DND-41 (cell line): ENCODE measurements at regions not wholly inside any gene's neighbourhood (a gene's known extent, or its start where the extent isn't known, plus 50 kb on each side); places are given as distances from the start of the nearest gene placed in this dataset.

Source experiments
- ATAC-seq: fragments of 200-7000 bp; cut with Tn5 transposase; 3 replicates; pipeline ENCODE4 v1.9.1; 2021; ENCODE audit warnings: low read depth; ENCODE audit not compliant: insufficient read depth
- DNase-seq: peaks from one replicate; pipeline ENCODE4 v3.0.0-alpha.2; 2020
- H2AFZ ChIP-seq: 2 replicates; pipeline ENCODE4 v1.6.0; 2012; ENCODE audit warnings: low read depth, low read length
- H3K27ac ChIP-seq: 2 replicates; pipeline ENCODE4 v1.5.1; 2012; ENCODE audit warnings: low read length, inconsistent platforms
- H3K27me3 ChIP-seq: fragments of 200-600 bp; sonication (generic); 2 replicates; pipeline ENCODE4 v1.6.0; 2012; ENCODE audit warnings: low read length, mild to moderate bottlenecking, inconsistent platforms; ENCODE audit not compliant: insufficient read depth, poor library complexity
- H3K36me3 ChIP-seq: 2 replicates; pipeline ENCODE4 v1.5.1; 2012; ENCODE audit warnings: low read length, inconsistent platforms; ENCODE audit not compliant: insufficient read depth
- H3K4me1 ChIP-seq: 2 replicates; pipeline ENCODE4 v1.5.1; 2012; ENCODE audit warnings: mild to moderate bottlenecking, low read length; ENCODE audit not compliant: insufficient read depth
- H3K4me2 ChIP-seq: 2 replicates; pipeline ENCODE4 v1.6.0; 2012; ENCODE audit warnings: mild to moderate bottlenecking, moderate library complexity, low read length, inconsistent platforms; ENCODE audit not compliant: insufficient read depth
- H3K4me3 ChIP-seq, 2 experiments: fragments of 200-600 bp in 1 of 2; shearing (Covaris generic) in 1 of 2; 2 replicates each; pipeline ENCODE4 v1.5.1; 2012 to 2016; ENCODE audit warnings: inconsistent platforms in 2 of 2, low read length in 2 of 2, mild to moderate bottlenecking in 2 of 2, low read depth in 1 of 2, moderate library complexity in 1 of 2
- H3K79me2 ChIP-seq: 2 replicates; pipeline ENCODE4 v1.6.0; 2012; ENCODE audit warnings: low read length, inconsistent platforms; ENCODE audit not compliant: insufficient read depth
- H3K9ac ChIP-seq: 2 replicates; pipeline ENCODE4 v1.6.0; 2012; ENCODE audit warnings: low read depth, mild to moderate bottlenecking, inconsistent platforms, low read length, moderate library complexity
- H3K9me3 ChIP-seq: 2 replicates; pipeline ENCODE4 v1.5.1; 2012; ENCODE audit warnings: low read length, moderate library complexity, mild to moderate bottlenecking, inconsistent platforms; ENCODE audit not compliant: insufficient read depth, severe bottlenecking
- H4K20me1 ChIP-seq: 2 replicates; pipeline ENCODE4 v1.6.0; 2012; ENCODE audit warnings: low read length; ENCODE audit not compliant: insufficient read depth
- CTCF ChIP-seq: IDR thresholded peaks from 2 replicates; pipeline ENCODE4 v1.5.1; 2012; ENCODE audit warnings: borderline replicate concordance, low read length, moderate library complexity, mild to moderate bottlenecking; ENCODE audit not compliant: poor library complexity, severe bottlenecking; ENCODE audit errors: extremely low read depth
- EZH2 ChIP-seq: IDR thresholded peaks from 3 replicates; pipeline ENCODE4 v1.6.1; 2012; ENCODE audit warnings: borderline replicate concordance, low read depth, mild to moderate bottlenecking, moderate library complexity, low read length, inconsistent platforms; ENCODE audit not compliant: severe bottlenecking

DNA sequence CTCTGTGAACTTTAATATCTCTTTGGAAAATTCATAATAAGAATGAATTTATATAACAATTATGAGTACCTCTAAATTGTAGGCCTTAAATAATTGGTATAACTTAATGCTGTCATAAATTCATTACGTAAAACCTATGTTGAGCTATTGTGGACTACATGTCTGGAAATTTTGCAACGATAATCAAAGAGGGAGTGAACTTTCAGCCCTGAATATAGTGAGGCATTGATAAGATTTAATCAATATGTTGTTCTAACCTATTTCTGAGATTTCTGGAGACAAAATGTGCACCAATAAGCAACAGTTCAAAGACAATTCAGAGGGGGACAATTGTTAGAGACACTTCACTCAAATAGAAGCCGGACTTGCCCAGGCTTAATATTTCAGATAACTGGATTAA, 499.4 kb downstream of the ELAVL2 start:
- no peaks in the 10 kb centered on the region for H3K27me3 ChIP-seq
- H3K79me2 ChIP-seq: no peaks in the 10 kb centered on the region
- ATAC-seq (no peak), DNase-seq (no peak)
- H3K9me3 ChIP-seq: no peaks in the 10 kb centered on the region
- H4K20me1 ChIP-seq: no peaks in the 10 kb centered on the region
- H3K9ac ChIP-seq: no peak overlapping the region
- TF ChIP-seq CTCF: no peak
- no peak for TF ChIP-seq EZH2
- H3K27ac ChIP-seq: no peak overlapping the region
- no peaks in the 10 kb centered on the region for H3K36me3 ChIP-seq
- H3K4me3 ChIP-seq: no peak overlapping the region
- no peak overlapping the region for H3K4me2 ChIP-seq
- no peak overlapping the region for H2AFZ ChIP-seq
- H3K4me1 ChIP-seq: no peaks in the 10 kb centered on the region

DNA sequence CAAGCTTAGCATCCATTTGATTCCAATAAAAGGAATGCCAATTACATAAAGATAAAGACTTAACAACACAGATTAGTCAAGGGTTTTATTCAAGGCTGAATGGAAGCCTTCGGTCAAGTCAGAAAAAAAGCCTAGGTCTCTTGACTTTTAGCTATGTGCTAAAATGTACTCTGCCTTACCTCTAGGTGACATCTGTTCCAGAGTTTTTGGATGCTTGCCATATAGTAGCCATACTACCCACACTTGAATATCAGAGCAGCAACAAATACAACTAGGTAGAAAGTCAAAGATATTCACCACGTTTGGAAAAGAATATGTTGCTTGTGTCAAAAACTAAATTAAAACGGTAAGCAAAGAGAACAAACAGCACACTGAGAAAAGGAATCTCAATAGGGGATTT, 484.7 kb downstream of the ELAVL2 start:
- H3K27ac ChIP-seq: no peak overlapping the region
- H4K20me1 ChIP-seq: no peaks in the 10 kb centered on the region
- ATAC-seq (no peak), DNase-seq (no peak)
- no peak overlapping the region for H2AFZ ChIP-seq
- no peaks in the 10 kb centered on the region for H3K4me1 ChIP-seq
- no peak overlapping the region for H3K4me2 ChIP-seq
- TF ChIP-seq CTCF (no peak), EZH2 (no peak)
- H3K79me2 ChIP-seq: no peaks in the 10 kb centered on the region
- H3K36me3 ChIP-seq: no peaks in the 10 kb centered on the region
- no peak overlapping the region for H3K4me3 ChIP-seq
- no peak overlapping the region for H3K9ac ChIP-seq
- H3K9me3 ChIP-seq: no peaks in the 10 kb centered on the region
- H3K27me3 ChIP-seq: no peaks in the 10 kb centered on the region

GRCh38 chr9:23342291-23342690, 483.7 kb downstream of the ELAVL2 start:
- no peaks in the 10 kb centered on the region for H3K4me1 ChIP-seq
- H3K27me3 ChIP-seq: no peaks in the 10 kb centered on the region
- H3K4me3 ChIP-seq: no peak overlapping the region
- ATAC-seq (no peak), DNase-seq (no peak)
- no peaks in the 10 kb centered on the region for H3K79me2 ChIP-seq
- no peak overlapping the region for H2AFZ ChIP-seq
- H4K20me1 ChIP-seq: no peaks in the 10 kb centered on the region
- H3K27ac ChIP-seq: no peak overlapping the region
- H3K9me3 ChIP-seq: no peaks in the 10 kb centered on the region
- H3K36me3 ChIP-seq: no peaks in the 10 kb centered on the region
- H3K9ac ChIP-seq: no peak overlapping the region
- TF ChIP-seq EZH2 (no peak), CTCF (no peak)
- no peak overlapping the region for H3K4me2 ChIP-seq

DNA sequence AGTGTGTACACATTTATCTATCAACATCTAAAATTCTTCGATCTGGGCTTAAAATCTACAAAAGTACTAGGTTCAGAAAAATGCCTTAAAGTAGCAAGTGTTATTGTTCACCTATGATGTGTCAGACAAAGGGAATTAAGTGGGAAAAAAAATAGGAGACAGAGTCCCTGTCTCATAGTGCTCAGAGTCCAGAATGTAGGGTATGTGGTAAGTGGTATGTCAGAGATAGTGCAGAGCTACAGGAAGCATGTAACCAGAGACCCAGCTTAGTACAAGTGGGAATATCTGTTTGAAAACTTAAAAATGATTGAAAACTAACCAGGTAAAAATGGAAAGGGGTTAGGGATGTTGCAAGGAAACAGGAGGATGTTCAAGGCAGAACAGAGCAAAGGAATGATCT, 482.8 kb downstream of the ELAVL2 start:
- no peak for ATAC-seq
- no peak overlapping the region for H3K9ac ChIP-seq

More for the DNA sequence above, 482.8 kb downstream of the ELAVL2 start:
- no peak overlapping the region for H3K4me3 ChIP-seq
- H3K36me3 ChIP-seq: no peaks in the 10 kb centered on the region
- TF ChIP-seq CTCF (no peak), EZH2 (no peak)
- H3K27ac ChIP-seq: no peak overlapping the region
- H2AFZ ChIP-seq: no peak overlapping the region
- no peaks in the 10 kb centered on the region for H3K4me1 ChIP-seq
- no peak overlapping the region for H3K4me2 ChIP-seq
- H3K27me3 ChIP-seq: no peaks in the 10 kb centered on the region
- H4K20me1 ChIP-seq: no peaks in the 10 kb centered on the region
- DNase-seq: no peak
- no peaks in the 10 kb centered on the region for H3K9me3 ChIP-seq
- no peaks in the 10 kb centered on the region for H3K79me2 ChIP-seq
